Esophagus squamous epithelium (tissue), 4 donors: ENCODE measurements at regions not wholly inside any gene's neighbourhood (a gene's known extent, or its start where the extent isn't known, plus 50 kb on each side); places are given as distances from the start of the nearest gene placed in this dataset.

Experiments
- CTCF ChIP-seq, 6 experiments: fragments of 450-650 bp in 4 of 6; fragments of 200-600 bp in 2 of 6; sonication (generic) in 2 of 6; IDR thresholded peaks; one replicate each; pipeline ENCODE4 v1.5.1; 2016 to 2019; ENCODE audit warnings: antibody characterized with exemption in 6 of 6, mild to moderate bottlenecking in 4 of 6, moderate library complexity in 4 of 6
- POLR2A ChIP-seq, 4 donors: fragments of 450-650 bp; IDR thresholded peaks; one replicate each; pipeline ENCODE4 v1.6.1; 2017; ENCODE audit warnings: antibody characterized with exemption in 4 of 4, mild to moderate bottlenecking in 4 of 4, moderate library complexity in 3 of 4

- no peak for TF ChIP-seq CTCF (IDR thresholded peaks at IDR 0.05)
- no peak for TF ChIP-seq POLR2A (IDR thresholded peaks at IDR 0.05)
Measured at GRCh38 chr9:19600538-19600937, 188.3 kb downstream of the SLC24A2 start.
